GM12878 (cell line): ENCODE measurements at regions not wholly inside any gene's neighbourhood (a gene's known extent, or its start where the extent isn't known, plus 50 kb on each side); places are given as distances from the start of the nearest gene placed in this dataset.
"Not testable (repeated sequence)": the region's sequence is repeated elsewhere in the genome, so short reads cannot be mapped to it uniquely, and the experiment has no call there.

Source experiments
- ATAC-seq: fragments of 200-7000 bp; cut with Tn5 transposase; 3 replicates; pipeline ENCODE4 v1.9.1; 2020; ENCODE audit warnings: mild to moderate bottlenecking, moderate library complexity
- BruUV-seq: library from RNA; stranded (reverse); fragments of 400-500 nt; replicated peaks from 2 replicates; lab custom pipeline; 2021; lab: Mats Ljungman, UMichigan
- CTCF ChIA-PET: fragments of 300-600 bp; sonication (Branson Sonifier 250); formaldehyde crosslinking; extraction: SDS; loops from one replicate; lab custom pipeline; 2021; ENCODE audit warnings: inconsistent platforms; lab: Yijun Ruan, JAX
- POLR2A ChIA-PET: fragments of 350-600 bp; formaldehyde crosslinking; extraction: SDS; loops from one replicate; lab custom pipeline; 2021; ENCODE audit warnings: inconsistent platforms; lab: Charles Lee
- RAD21 ChIA-PET: fragments of 300-600 bp; sonication (Branson Sonifier 250); formaldehyde crosslinking; loops from one replicate; lab custom pipeline; 2023; ENCODE audit warnings: antibody characterized with exemption; ENCODE audit not compliant: unreplicated experiment; lab: Charles Lee
- SMC1A ChIA-PET: fragments of 300-600 bp; sonication (Branson Sonifier 250); formaldehyde crosslinking; loops from one replicate; lab custom pipeline; 2023; ENCODE audit not compliant: unreplicated experiment, uncharacterized antibody; lab: Charles Lee
- DNase-seq: peaks from one replicate; pipeline ENCODE4 v3.0.0-alpha.2; 2011; ENCODE audit warnings: low read depth, low spot score
- FAIRE-seq: peaks from 3 replicates; lab custom pipeline; 2011; peaks lifted over from hg19 to GRCh38; lab: Jason Lieb, UNC
- H2AFZ ChIP-seq: 2 replicates; pipeline ENCODE4 v1.6.0; 2011; ENCODE audit warnings: low read depth, low read length, control low read depth; ENCODE audit not compliant: control insufficient read depth
- H3K27ac ChIP-seq: 2 replicates; pipeline ENCODE4 v1.5.1; 2011; ENCODE audit warnings: control low read depth; ENCODE audit not compliant: control insufficient read depth, insufficient read depth
- H3K27me3 ChIP-seq, 2 experiments: replicated peaks in 1 of 2; 2 replicates each; pipeline versions ENCODE4 v1.6.0 to v1.6.1; 2011; ENCODE audit warnings: low read length in 1 of 2; ENCODE audit not compliant: control insufficient read depth in 2 of 2, insufficient read depth in 2 of 2
- H3K36me3 ChIP-seq, 2 experiments: 2 replicates each; pipeline ENCODE4 v1.5.1; 2011; ENCODE audit warnings: low read length in 1 of 2; ENCODE audit not compliant: control insufficient read depth in 2 of 2, insufficient read depth in 2 of 2
- H3K4me1 ChIP-seq: 2 replicates; pipeline ENCODE4 v1.6.1; 2011; ENCODE audit warnings: mild to moderate bottlenecking, low read length, moderate library complexity, mixed read lengths; ENCODE audit not compliant: control insufficient read depth, insufficient read depth
- H3K4me2 ChIP-seq: 2 replicates; pipeline ENCODE4 v1.6.0; 2011; ENCODE audit warnings: control low read depth; ENCODE audit not compliant: control insufficient read depth, insufficient read depth
- H3K4me3 ChIP-seq: fragments of 200-600 bp; sonication (generic); 2 replicates; pipeline ENCODE4 v1.5.1; 2016
- H3K79me2 ChIP-seq: 2 replicates; pipeline ENCODE4 v1.6.0; 2011; ENCODE audit warnings: low read length; ENCODE audit not compliant: control insufficient read depth, insufficient read depth
- H3K9ac ChIP-seq: 2 replicates; pipeline ENCODE4 v1.8.0; 2011; ENCODE audit warnings: low read length, control low read depth, mixed read lengths; ENCODE audit not compliant: control insufficient read depth, insufficient read depth
- H3K9me3 ChIP-seq: replicated peaks from 3 replicates; pipeline ENCODE4 v1.5.1; 2011; ENCODE audit warnings: mild to moderate bottlenecking, low read length; ENCODE audit not compliant: control insufficient read depth, insufficient read depth
- H4K20me1 ChIP-seq: 2 replicates; pipeline ENCODE4 v1.6.0; 2011; ENCODE audit not compliant: control insufficient read depth, insufficient read depth
- CEBPB ChIP-seq, 2 experiments: fragments of 150-350 bp in 1 of 2; IDR thresholded peaks; 2 replicates each; pipeline ENCODE4 v1.6.1; 2012 to 2014; ENCODE audit warnings: low read depth in 2 of 2, low read length in 2 of 2, borderline replicate concordance in 1 of 2, inconsistent platforms in 1 of 2
- ETV6 ChIP-seq, 2 experiments: fragments of 450-650 bp in 1 of 2; IDR thresholded peaks in 1 of 2; conservative IDR thresholded peaks in 1 of 2; 2 replicates each; pipeline ENCODE4 v1.6.1; 2014; ENCODE audit warnings: antibody characterized with exemption in 1 of 2, borderline replicate concordance in 1 of 2, low read depth in 1 of 2, mild to moderate bottlenecking in 1 of 2, moderate library complexity in 1 of 2
- NFXL1 ChIP-seq: fragments of 450-650 bp; IDR thresholded peaks from 2 replicates; pipeline ENCODE4 v1.6.1; 2017; ENCODE audit warnings: antibody characterized with exemption, mild to moderate bottlenecking, borderline replicate concordance
- PML ChIP-seq: IDR thresholded peaks from 2 replicates; pipeline ENCODE4 v1.6.1; 2012; ENCODE audit warnings: low read length, inconsistent platforms
- ZNF622 ChIP-seq: fragments of 450-650 bp; IDR thresholded peaks from 2 replicates; pipeline ENCODE4 v1.6.1; 2017; ENCODE audit warnings: mild to moderate bottlenecking, inconsistent platforms
- WGBS: methylation state at CpG from one replicate; pipeline ENCODE4 v1.1.6; 2016; ENCODE audit warnings: low lambda C conversion rate; ENCODE audit not compliant: insufficient replicate concordance, insufficient coverage; ENCODE audit errors: missing lambda C conversion rate; 5-methylcytosine and 5-hydroxymethylcytosine counted together
- in situ Hi-C: fragments of 300-500 bp; cut with MboI; formaldehyde crosslinking; loops from 9 replicates; pipeline ENCODE4 v1.14.3; 2018; ENCODE audit warnings: mixed read lengths
- intact Hi-C: fragments of 100-400 bp; cut with micrococcal nuclease; formaldehyde crosslinking; loops from one replicate; pipeline ENCODE4 v1.14.2; 2022; ENCODE audit not compliant: unreplicated experiment
- TF ChIP-seq, protein P1 (sequence below): fragments of 150-350 bp; IDR thresholded peaks from 2 replicates; pipeline ENCODE4 v1.6.1; 2014; ENCODE audit warnings: mild to moderate bottlenecking, low read depth, low read length

DNA sequence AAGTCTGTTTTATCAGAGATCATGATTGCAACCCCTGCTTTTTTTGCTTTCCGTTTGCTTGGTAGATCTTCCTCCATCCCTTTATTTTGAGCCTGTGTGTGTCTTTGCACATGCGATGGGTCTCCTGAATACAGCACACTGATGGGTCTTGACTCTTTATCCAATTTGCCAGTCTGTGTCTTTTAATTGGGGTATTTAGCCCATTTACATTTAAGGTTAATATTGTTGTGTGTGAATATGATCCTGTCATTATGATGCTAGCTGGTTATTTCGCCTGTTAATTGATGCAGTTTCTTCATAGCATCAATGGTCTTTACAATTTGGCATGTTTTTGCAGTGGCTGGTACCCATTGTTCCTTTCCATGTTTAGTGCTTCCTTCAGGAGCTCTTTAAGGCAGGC lies 199.2 kb upstream of the TSC22D1 start:
- H3K4me1 ChIP-seq, H3K27ac ChIP-seq, FAIRE-seq, POLR2A ChIA-PET, intact Hi-C loops, H3K36me3 ChIP-seq, H3K4me2 ChIP-seq, H3K9me3 ChIP-seq, DNase-seq, H2AFZ ChIP-seq, H3K9ac ChIP-seq, H3K27me3 ChIP-seq, ATAC-seq, in situ Hi-C loops, H3K79me2 ChIP-seq, BruUV-seq, H3K4me3 ChIP-seq, CTCF ChIA-PET, RAD21 ChIA-PET, H4K20me1 ChIP-seq: not testable (repeated sequence)
- SMC1A ChIA-PET: interaction anchor here (1.0 kb wide), 1 partner anchor 12 kb away, joined by 4 read pairs; no protein-coding TSS in a partner anchor
- 31% methylated on average over 3 of the region's 3 CpGs for WGBS

DNA sequence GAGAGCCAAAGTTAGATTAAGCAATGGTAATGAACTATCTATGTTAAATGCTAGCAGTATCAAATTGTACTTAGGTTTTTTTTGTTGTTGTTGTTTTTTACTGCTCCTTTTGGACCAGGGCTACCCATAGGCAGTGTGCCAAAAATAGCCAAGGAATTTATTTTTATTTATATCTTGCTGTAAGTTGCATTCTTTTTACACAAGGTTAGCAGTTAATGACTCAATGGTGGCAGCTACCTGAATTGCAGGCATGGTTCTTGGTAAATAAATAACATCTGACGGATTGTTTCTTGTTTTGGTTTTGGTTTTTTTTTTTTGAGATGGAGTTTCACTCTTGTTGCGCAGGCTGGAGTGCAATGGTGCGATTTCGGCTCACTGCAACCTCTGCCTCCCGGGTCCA lies 194.8 kb upstream of the TSC22D1 start:
- Histone ChIP-seq H4K20me1 (no peaks in the 10 kb centered on the region), H3K4me3 (no peak overlapping the region), H3K9me3 (no peaks in the 10 kb centered on the region), H3K27ac (no peak overlapping the region), H3K79me2 (no peaks in the 10 kb centered on the region), H2AFZ (no peak overlapping the region), H3K4me2 (no peak overlapping the region), H3K4me1 (peaks cover 18% of the 10 kb centered on the region), H3K9ac (no peak overlapping the region), H3K27me3 (no peaks in the 10 kb centered on the region), H3K36me3 (no peaks in the 10 kb centered on the region)
- WGBS: 71% methylated on average over 5 of the region's 5 CpGs
- BruUV-seq: no TSS peak
- no peak for DNase-seq
- in situ Hi-C loops: no loop called here
- ChIA-PET SMC1A (interaction anchor here (0.9 kb wide), 1 partner anchor 18 kb away, joined by 4 read pairs; no protein-coding TSS in a partner anchor), RAD21 (no interaction called here), CTCF (no interaction called here), POLR2A (interaction anchor here (0.7 kb wide), 1 partner anchor 9 kb away, joined by 3 read pairs; no protein-coding TSS in a partner anchor)
- TF ChIP-seq ZNF622: no peak
- TF ChIP-seq CEBPB (IDR thresholded peaks at IDR 0.05; ENCODE audit: borderline replicate concordance in 1 of 2, low read depth in 2 of 2, low read length in 2 of 2): no peak
- TF ChIP-seq, protein P1, sequence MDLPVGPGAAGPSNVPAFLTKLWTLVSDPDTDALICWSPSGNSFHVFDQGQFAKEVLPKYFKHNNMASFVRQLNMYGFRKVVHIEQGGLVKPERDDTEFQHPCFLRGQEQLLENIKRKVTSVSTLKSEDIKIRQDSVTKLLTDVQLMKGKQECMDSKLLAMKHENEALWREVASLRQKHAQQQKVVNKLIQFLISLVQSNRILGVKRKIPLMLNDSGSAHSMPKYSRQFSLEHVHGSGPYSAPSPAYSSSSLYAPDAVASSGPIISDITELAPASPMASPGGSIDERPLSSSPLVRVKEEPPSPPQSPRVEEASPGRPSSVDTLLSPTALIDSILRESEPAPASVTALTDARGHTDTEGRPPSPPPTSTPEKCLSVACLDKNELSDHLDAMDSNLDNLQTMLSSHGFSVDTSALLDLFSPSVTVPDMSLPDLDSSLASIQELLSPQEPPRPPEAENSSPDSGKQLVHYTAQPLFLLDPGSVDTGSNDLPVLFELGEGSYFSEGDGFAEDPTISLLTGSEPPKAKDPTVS: no peak
- no peak for TF ChIP-seq ETV6 (conservative IDR thresholded peaks at IDR 0.05 in 1 of 2, IDR thresholded peaks at IDR 0.05 in 1 of 2; ENCODE audit: borderline replicate concordance in 1 of 2, low read depth in 1 of 2)
- no peak for TF ChIP-seq PML
- TF ChIP-seq NFXL1: no peak
- no peak for FAIRE-seq
- intact Hi-C loops: no loop called here
- ATAC-seq: no peak; the same call in 2 of the 3 replicates
